SK-MEL-5 (cell line): ENCODE measurements at regions not wholly inside any gene's neighbourhood (a gene's known extent, or its start where the extent isn't known, plus 50 kb on each side); places are given as distances from the start of the nearest gene placed in this dataset.
"Not testable (repeated sequence)": the region's sequence is repeated elsewhere in the genome, so short reads cannot be mapped to it uniquely, and the experiment has no call there.

Source experiments
- DNase-seq: peaks from one replicate; pipeline ENCODE4 v3.0.0-alpha.2; 2016; ENCODE audit warnings: low read depth, low spot score
- in situ Hi-C: cut with HindIII; loops from 2 replicates; pipeline ENCODE4 v1.10.0; 2016; ENCODE audit warnings: low sequenced_read_pairs, high pct_unique_total_duplicates, low pct_unique_long_range_greater_than_20kb

DNA sequence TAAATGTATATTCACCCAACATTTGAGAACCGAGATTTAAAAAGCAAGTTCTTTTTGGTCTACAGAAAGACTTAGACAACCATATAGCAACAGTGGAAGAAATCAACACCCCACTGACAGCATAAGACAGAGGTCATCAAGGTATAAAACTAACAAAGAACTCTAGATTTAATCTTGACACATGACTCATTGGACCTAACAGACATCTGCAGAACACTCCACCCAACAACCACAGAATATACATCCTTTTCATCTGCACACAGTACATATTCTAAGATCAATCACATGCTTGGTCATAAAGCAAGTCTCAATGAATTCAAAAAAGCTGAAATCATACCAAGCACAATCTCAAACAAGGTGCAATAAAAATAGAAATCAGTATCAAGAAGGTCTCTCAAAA lies 65.8 kb downstream of the SPIN4 start:
- in situ Hi-C loops, result no loop called here
- no peak for DNase-seq

DNA sequence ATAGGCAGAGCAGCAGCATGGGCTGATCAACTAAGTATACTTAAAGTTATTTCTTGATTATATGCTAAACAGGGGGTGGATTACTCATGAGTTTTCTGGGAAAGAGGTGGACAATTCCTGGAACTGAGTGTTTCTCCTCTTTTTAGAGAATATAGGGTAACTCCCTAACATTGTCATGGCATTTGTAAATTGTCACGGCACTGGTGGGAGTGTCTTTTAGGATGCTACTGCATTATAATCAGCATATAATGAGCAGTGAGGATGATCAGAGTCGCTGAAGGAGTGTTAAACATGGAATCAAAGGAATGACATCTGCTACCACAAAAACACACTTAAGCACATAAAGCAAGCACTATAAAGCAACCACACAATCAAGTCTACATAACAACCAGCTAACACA lies 66.5 kb downstream of the SPIN4 start:
- in situ Hi-C loops, result no loop called here
- no peak for DNase-seq

GRCh38 chrX:63283348-63283747 lies 67.8 kb downstream of the SPIN4 start:
- no peak for DNase-seq
- in situ Hi-C loops, result no loop called here

DNA sequence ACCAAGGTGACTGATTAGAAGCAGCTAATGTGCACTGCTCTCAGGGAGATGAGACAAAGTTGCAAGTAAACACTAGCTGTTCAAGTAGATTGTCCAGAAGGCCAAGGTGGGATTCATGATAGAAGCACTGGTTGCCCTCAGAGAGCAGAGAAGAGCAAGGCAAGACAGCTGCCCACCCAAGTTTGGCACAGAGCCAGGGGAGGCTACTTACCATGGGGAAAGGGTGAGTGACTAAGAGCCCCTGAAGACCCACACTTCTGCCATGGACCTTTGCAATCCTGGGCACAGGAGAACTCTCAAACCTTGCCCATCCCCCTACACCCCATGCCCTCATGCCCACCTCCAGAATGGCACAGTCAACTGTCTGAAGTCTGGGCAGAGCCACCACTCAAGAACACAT lies 68.3 kb downstream of the SPIN4 start:
- no peak for DNase-seq
- in situ Hi-C loops, result no loop called here

- in situ Hi-C loops, result no loop called here
- no peak for DNase-seq
These were observed 69.1 kb downstream of the SPIN4 start for GRCh38 chrX:63282077-63282476.

DNA sequence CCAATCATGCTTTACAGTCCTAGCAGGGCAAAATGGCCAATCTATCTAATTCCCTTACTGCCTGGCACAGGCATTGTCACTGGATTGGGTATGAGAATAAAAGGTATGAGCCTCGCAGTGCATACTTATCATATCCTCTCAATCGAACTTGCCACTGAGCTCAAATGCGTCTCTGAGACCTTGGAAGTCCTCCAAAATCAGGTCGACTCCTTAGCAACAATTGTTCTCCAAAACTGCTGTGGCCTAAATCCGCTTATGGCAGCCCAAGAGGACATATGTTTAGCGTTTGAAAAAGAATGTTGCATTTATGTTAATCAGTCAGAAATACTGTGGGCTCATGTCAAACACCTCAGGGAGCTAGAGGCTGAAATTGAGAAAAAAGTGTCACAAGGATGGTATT lies 69.7 kb downstream of the SPIN4 start:
- in situ Hi-C loops, result no loop called here
- DNase-seq, result no peak

- in situ Hi-C loops, DNase-seq: not testable (repeated sequence)
These were observed 73.7 kb downstream of the SPIN4 start for GRCh38 chrX:63277394-63277793.

DNA sequence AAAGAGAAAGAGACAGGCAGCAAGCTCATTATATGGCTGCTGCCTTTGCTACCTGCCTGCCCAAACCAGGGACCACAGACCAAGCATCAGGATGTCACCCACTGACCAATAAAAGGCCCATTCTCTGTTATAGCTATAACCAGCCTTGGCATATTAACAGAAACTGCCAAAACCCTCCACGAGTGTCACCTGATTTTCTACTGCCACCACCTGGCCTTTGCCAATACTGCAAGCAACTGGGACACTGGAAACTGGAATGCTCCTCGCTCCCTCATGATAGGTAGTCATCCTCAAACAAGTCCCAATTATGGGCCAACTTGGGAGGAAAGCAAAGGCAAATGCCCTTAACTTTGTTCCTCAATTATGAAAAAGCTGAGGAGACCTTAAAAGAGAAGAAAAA lies 76.0 kb downstream of the SPIN4 start:
- in situ Hi-C loops, result no loop called here
- DNase-seq, result peak; percentile 62

GRCh38 chrX:63270873-63271272 lies 80.3 kb downstream of the SPIN4 start:
- in situ Hi-C loops, result no loop called here
- no peak for DNase-seq

DNA sequence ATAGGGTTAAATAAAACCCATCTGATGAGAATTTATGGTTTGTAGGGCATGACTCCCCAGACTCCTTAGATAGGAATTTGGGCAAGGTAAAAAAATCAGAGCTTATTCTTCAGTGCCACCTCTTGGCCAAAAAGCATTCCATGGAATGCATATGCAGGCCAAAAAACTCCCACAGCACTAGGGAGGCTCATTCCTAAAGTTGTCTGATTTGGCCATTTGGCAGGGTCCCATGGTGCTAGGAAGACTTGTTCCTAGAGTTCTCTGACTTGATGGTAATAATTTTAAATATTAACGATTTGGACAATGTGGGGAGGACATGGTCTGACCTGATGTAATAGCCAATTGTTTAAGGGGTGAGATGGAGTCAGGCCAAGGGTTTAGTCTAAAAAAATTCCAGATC lies 93.0 kb downstream of the SPIN4 start:
- in situ Hi-C loops, result no loop called here
- DNase-seq, result no peak

GRCh38 chrX:63250253-63250868 lies 100.8 kb downstream of the SPIN4 start:
- in situ Hi-C loops, result no loop called here
- peak; percentile 82 for DNase-seq

- in situ Hi-C loops, DNase-seq: not testable (repeated sequence)
These were observed 108.4 kb downstream of the SPIN4 start for GRCh38 chrX:63242689-63243088.

DNA sequence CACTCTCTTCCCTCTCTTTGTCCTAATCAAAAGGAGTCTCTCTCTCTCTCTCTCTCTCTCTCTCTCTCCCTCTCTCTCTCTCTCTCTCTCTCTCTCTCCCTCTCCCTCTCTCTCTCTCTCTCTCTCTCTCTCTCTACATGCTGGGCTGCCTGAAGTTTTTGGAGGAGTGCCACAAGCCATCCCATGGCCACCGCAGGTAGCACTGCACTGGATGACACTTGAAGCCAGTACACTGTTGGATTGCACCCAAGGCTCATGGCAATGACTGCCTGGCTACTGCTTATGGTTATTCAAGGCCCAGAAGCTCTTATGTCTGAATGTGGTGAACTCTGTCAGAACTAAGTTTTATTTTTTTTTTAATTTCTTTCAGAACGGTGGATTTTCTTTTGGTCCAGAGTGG lies 115.2 kb downstream of the SPIN4 start:
- in situ Hi-C loops, DNase-seq: not testable (repeated sequence)

GRCh38 chrX:63233013-63233412 lies 118.1 kb downstream of the SPIN4 start:
- in situ Hi-C loops, DNase-seq: not testable (repeated sequence)

- not testable (repeated sequence) for DNase-seq
These were observed 132.9 kb downstream of the SPIN4 start for GRCh38 chrX:63218202-63218601.

GRCh38 chrX:63217549-63217948 lies 133.6 kb downstream of the SPIN4 start:
- in situ Hi-C loops, DNase-seq: not testable (repeated sequence)

More at GRCh38 chrX:63218202-63218601, 132.9 kb downstream of the SPIN4 start:
- in situ Hi-C loops, result not testable (repeated sequence)

- DNase-seq, in situ Hi-C loops: not testable (repeated sequence)
These were observed 141.5 kb downstream of the SPIN4 start for GRCh38 chrX:63209645-63210044.

DNA sequence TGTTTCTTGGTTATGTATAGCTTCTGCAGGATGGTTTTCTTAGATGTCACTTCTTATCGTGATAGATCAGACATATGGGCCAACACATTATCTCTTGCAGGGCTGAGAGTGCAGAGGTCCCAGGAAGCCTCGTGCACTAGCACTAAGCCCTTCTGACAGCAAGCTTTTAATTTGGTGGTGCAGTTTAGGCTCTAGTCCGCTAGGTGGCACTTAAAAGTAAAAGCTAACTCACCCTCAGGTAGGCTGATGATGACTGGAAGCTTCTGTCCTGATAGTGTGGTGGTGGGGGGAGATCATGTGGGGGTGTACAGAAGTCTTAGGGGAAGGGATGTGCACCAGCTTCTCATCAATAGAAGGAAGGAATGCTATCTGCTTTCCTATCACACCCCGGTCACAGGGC lies 142.0 kb downstream of the SPIN4 start:
- DNase-seq, in situ Hi-C loops: not testable (repeated sequence)

DNA sequence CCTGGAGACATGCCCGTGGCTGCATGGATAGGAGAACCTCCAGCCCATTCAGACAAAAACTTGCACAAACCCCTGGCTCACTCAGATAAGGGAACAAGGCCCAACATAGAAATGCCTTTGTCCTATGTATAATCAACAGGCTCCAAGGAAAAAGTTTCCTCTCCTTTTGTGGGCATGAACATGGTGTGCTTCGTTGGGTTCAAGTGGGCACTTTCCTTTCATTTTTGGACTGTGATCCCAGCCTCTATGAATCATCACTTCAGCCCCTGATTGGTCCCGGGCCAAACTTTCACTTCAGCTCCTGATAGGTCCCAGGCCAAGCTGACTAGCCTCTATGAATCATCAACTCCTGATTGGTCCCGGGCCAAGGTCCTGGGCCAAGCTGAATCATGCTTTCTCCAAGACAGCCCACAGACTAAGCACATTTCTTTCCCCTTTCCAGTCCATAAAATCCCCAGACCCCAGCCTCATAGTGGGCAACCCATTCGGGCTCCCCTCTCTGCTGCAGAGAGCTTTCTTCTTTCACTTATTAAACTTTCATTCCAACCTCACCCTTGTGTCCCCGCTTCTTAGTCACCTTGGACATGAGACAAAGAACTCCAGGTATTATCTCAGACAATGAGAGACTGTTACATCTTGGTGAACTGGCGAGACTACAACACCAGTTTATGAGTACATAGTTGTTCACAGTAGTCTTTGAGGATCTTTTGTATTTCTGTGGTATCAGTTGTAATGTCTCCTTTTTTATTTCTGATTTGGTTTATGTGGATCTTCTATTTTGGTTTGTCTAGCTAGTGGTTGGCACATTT lies 146.7 kb downstream of the SPIN4 start:
- DNase-seq, in situ Hi-C loops: not testable (repeated sequence)
